HG02870 (cell line): ENCODE measurements at regions not wholly inside any gene's neighbourhood (a gene's known extent, or its start where the extent isn't known, plus 50 kb on each side); places are given as distances from the start of the nearest gene placed in this dataset.
A peak's percentile ranks its signal among the peaks of the same experiment; 100 is the strongest.
"Not testable (repeated sequence)": the region's sequence is repeated elsewhere in the genome, so short reads cannot be mapped to it uniquely, and the experiment has no call there.

ENCODE experiments used
- ATAC-seq: cut with Tn5 transposase; IDR thresholded peaks from one replicate; pipeline ENCODE4 v1.9.1; 2021; ENCODE audit warnings: mild to moderate bottlenecking, moderate library complexity; ENCODE audit not compliant: unreplicated experiment

- no peak for ATAC-seq
These were observed 142.1 kb upstream of the USP9X start for GRCh38 chrX:40943093-40943641.

- ATAC-seq: no peak
These were observed 139.9 kb upstream of the USP9X start for GRCh38 chrX:40945361-40945713.

GRCh38 chrX:40947276-40947675 is 138.0 kb upstream of the USP9X start:
- no peak for ATAC-seq

DNA sequence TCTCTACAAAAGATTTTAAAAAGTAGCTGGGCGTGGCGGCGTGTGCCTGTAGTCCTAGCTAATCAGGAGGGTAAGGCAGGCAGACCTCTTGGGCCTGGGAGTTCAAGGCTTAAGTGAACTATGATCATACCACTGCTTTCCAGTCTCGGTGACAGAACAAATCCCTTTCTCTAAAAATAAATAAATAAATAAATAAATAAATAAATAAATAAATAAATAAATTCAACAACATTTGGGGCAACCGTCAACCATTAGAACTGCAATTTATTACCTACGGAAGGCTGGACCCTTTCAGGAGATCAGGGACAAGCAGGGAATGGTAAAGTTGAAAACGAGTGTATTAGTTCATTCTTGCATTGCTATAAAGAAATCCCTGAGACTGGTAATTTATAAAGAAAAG is 136.2 kb upstream of the USP9X start:
- ATAC-seq: no peak

DNA sequence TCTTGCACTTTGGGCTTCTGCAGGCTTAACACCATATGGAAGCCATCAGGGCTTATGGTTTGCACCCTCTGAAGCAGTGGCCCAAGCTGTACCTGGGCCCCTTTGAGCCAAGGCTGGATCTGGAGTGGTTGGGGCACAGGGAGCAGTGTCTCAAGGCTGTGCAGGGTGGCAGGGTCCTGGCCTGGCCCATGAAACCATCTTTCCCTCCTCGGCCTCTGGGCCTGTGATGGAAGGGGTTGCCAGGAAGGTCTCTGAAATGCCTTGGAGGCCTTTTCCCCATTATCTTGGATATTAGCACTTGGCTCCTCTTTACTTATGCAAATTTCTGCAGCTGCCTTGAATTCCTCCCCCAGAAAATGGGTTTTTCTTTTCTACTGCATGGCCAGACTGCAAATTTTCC is 134.7 kb upstream of the USP9X start:
- no peak for ATAC-seq

- not testable (repeated sequence) for ATAC-seq
These were observed 133.8 kb upstream of the USP9X start for GRCh38 chrX:40951407-40951806.

- peak; percentile 22 for ATAC-seq
These were observed 132.4 kb upstream of the USP9X start for GRCh38 chrX:40952855-40953254.

GRCh38 chrX:40953369-40953768 is 131.9 kb upstream of the USP9X start:
- ATAC-seq: peak; percentile 78

DNA sequence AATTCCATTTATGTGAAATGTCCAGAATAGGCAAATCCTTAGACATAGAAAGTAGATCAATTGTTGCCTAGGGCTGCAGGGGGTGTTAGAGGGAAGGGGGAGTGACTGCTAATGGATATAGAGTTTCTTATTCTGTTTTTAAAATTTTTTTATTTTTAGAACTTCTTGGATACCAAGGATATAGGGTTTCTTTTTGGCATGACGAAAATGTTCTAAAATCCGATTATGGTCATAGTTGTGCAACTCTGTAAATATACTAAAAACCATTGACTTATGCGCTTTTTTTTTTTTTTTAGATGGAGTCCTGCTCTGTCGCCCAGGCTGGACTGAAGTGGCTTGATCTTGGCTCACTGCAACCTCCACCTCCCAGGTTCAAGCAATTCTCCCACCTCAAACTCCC is 125.2 kb upstream of the USP9X start:
- no peak for ATAC-seq

GRCh38 chrX:40962793-40963407 is 122.3 kb upstream of the USP9X start:
- ATAC-seq: no peak

- ATAC-seq: no peak
These were observed 121.2 kb upstream of the USP9X start for GRCh38 chrX:40964008-40964407.

GRCh38 chrX:40964633-40965586 is 120.3 kb upstream of the USP9X start:
- no peak for ATAC-seq

DNA sequence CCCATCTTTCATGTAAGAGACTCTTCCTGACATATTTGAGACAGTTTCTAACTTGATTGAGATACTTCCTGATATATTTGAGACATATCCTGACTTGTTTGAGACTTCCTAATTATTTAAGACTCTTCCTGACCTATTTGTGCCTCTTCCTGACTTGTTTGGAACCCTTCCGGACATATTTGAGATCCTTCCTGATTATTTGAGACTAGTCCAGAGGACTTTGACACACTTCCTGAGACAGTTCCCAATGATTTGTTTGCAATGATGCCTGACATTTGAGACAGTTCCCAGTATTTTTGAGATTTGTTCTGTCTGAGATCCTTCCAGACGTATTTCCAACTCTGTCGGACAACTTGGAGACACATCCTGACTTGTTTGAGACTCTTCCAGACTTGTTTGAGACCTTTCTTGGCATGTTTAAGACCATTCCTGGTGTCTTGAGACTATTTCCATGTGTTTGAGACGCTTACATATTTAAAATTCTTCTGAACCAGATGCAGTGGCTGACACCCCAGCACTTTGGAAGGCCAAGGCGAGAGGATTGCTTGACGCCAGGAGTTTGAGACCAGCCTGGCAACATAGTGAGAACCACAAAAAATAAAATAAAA is 118.9 kb upstream of the USP9X start:
- ATAC-seq: no peak

DNA sequence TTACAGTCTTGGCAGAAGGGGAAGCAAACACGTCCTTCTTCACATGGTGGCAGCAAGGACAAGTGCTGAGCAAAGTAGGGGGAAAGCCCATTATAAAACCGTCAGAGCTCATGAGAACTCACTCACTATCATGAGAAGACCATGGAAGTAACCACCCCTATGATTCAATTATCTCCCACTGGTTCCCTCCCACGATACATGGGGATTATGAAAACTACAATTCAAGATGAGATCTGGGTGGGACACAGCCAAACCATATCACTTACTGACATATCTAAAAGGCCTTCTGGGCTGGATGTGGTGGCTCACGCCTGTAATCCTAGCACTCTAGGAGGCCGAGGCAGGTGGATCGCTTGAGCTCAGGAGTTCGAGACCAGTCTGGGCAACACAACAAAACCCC is 117.1 kb upstream of the USP9X start:
- no peak for ATAC-seq

DNA sequence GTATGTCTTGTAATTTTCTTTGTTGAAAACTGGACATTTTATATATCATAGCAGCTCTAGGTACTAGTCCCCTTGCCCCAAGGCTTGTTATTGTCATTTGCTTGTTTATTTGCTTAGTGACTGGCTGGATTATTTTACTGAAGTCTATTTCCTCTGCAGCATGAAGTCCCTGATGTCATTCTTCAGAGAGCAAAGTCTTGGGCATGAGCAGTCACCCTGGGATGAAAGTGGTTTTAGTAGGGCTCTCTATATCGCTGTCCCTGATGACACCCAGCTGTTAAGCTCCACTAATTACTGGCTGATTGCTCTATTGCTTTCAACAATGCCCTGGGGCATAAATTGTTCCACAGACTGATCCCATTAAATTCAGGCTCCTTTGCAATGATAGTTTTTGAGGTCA is 113.5 kb upstream of the USP9X start:
- ATAC-seq: no peak

DNA sequence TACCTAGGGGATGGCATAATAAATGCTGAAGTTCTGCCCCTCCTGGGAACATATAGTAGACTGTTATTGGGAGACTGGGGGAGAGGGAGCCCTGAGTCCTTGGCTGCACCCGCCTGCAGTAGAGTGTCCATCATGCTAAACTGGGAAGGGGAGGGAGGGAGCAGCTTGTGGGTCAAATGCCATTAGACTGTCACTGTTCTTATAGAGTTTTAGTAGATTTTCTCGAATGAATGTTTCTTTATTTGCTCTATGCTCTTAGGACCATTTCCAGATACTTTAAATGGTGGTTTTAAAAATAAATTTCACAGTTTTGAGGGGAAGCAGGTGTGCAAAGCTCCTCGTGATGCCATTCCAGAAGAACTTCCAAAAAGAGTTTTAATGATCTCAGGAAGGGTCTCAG is 111.6 kb upstream of the USP9X start:
- ATAC-seq: no peak

DNA sequence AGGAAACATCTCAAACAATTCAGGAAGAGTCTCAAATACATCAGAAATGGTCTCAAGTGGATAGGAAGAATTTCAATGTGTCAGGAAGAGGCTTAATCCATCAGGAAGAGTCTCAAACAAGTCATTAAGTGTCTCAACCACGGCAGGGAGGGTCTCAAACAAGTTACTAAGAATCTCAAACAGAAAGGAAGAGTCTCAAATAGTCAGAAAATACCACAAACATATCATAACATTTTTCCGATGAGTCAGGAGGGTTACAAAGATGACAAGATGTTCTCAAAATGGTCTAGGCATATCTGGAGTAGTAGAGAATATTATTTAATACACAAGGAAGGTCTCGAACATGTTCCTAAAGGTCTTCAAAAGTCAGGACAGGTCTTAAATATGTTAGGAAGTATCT is 109.3 kb upstream of the USP9X start:
- no peak for ATAC-seq

DNA sequence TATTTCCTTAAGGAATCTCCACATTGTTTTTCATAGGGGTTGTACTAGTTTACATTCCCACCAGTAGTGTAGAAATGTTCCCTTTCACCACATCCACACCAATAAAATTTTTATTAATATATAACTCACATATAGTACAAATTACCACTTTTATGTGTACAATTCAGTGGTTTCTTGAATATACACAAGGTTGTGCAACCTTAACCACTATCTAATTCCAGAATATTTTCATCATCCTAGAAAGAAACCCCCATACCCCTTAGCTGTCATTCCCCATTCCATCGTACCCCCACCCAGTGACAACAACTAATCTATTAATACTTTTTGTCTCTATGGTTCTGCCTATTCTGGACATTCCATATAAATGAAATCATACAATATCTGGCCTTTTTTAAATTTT is 108.3 kb upstream of the USP9X start:
- no peak for ATAC-seq

DNA sequence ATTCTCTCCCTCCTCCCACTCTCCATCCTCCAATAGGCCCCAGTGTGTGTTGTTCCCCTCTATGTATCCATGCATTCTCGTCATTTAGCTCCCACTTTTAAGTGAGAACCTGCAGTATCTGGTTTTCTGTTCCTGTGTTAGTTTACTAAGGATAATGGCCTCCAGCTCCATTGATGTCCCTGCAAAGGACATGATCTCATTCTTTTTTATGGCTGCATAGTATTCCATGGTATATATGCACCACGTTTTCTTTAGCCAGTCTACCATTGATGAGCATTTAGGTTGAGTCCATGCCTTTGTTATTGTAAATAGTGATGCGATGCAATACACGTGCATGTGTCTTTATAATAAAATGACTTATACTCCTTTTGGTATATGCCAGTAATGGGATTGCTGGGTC is 100.3 kb upstream of the USP9X start:
- ATAC-seq: no peak

GRCh38 chrX:40987413-40987812 is 97.8 kb upstream of the USP9X start:
- no peak for ATAC-seq

GRCh38 chrX:40988100-40988499 is 97.1 kb upstream of the USP9X start:
- no peak for ATAC-seq

- not testable (repeated sequence) for ATAC-seq
These were observed 91.8 kb upstream of the USP9X start for GRCh38 chrX:40993395-40993794.
